ENCODE measurements at regions not wholly inside any gene's neighbourhood (a gene's known extent, or its start where the extent isn't known, plus 50 kb on each side); places are given as distances from the start of the nearest gene placed in this dataset.

DNA sequence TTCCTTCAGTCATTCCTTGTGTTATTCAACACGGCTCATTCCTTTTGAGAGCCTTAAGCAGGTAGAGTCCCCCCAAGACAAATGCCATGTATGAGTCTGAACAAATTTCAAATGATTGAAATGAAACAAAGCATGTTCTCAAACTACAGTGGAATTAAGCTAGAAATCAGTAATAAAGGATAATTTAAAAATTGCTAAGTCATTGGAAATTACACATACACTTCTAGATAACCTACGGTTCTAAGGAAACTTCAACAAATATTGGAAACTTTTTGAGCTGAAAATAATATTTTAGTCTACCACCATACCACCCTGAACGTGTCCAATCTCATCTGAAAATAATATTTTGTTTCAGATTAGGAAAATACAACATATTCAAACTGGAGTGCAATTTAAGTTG is 71.8 kb upstream of the UGP2 start:
- TF ChIP-seq, protein P1, sequence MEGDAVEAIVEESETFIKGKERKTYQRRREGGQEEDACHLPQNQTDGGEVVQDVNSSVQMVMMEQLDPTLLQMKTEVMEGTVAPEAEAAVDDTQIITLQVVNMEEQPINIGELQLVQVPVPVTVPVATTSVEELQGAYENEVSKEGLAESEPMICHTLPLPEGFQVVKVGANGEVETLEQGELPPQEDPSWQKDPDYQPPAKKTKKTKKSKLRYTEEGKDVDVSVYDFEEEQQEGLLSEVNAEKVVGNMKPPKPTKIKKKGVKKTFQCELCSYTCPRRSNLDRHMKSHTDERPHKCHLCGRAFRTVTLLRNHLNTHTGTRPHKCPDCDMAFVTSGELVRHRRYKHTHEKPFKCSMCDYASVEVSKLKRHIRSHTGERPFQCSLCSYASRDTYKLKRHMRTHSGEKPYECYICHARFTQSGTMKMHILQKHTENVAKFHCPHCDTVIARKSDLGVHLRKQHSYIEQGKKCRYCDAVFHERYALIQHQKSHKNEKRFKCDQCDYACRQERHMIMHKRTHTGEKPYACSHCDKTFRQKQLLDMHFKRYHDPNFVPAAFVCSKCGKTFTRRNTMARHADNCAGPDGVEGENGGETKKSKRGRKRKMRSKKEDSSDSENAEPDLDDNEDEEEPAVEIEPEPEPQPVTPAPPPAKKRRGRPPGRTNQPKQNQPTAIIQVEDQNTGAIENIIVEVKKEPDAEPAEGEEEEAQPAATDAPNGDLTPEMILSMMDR (IDR thresholded peaks at IDR 0.05), result no peak
- no peak for TF ChIP-seq POLR2A (IDR thresholded peaks at IDR 0.05)

Measured in suprapubic skin (tissue), 3 donors.